Type B pancreatic cell (in vitro differentiated cells): ENCODE measurements at regions not wholly inside any gene's neighbourhood (a gene's known extent, or its start where the extent isn't known, plus 50 kb on each side); places are given as distances from the start of the nearest gene placed in this dataset.

Experiments
- DNase-seq: peaks from one replicate; pipeline ENCODE4 v3.0.0; 2021; ENCODE audit warnings: mixed read lengths; ENCODE audit not compliant: unreplicated experiment; ENCODE audit errors: extremely low spot score
- H3K27ac Mint-ChIP-seq: 2 replicates; pipeline ENCODE4 v1.8.0; 2021; ENCODE audit warnings: mild to moderate bottlenecking, mixed read lengths
- H3K27me3 Mint-ChIP-seq: 2 replicates; pipeline ENCODE4 v1.8.0; 2021; ENCODE audit warnings: mixed read lengths
- H3K36me3 Mint-ChIP-seq: 2 replicates; pipeline ENCODE4 v1.8.0; 2021; ENCODE audit warnings: mixed read lengths
- H3K4me1 Mint-ChIP-seq: one replicate; pipeline ENCODE4 v1.8.0; 2021; ENCODE audit warnings: mixed read lengths; ENCODE audit not compliant: unreplicated experiment
- H3K4me3 Mint-ChIP-seq: 2 replicates; pipeline ENCODE4 v1.8.0; 2021; ENCODE audit warnings: mild to moderate bottlenecking, mixed read lengths
- H3K9me3 Mint-ChIP-seq: 2 replicates; pipeline ENCODE4 v1.8.0; 2021; ENCODE audit warnings: mixed read lengths
- TF ChIP-seq, protein P1 (sequence below): fragments of 200-600 bp; sonication (generic); conservative IDR thresholded peaks from 2 replicates; pipeline ENCODE4 v1.5.0; 2021; ENCODE audit warnings: antibody characterized with exemption, mild to moderate bottlenecking

GRCh38 chr12:42960087-42960527, 370.6 kb upstream of the PRICKLE1 start:
- peaks cover 27% of the 10 kb centered on the region for H3K4me1 Mint-ChIP-seq

GRCh38 chr12:42958291-42958674, 368.7 kb upstream of the PRICKLE1 start:
- Mint-ChIP-seq H3K4me3 (peak overlapping the region; percentile 35), H3K4me1 (peaks cover 22% of the 10 kb centered on the region), H3K9me3 (no peaks in the 10 kb centered on the region), H3K27me3 (no peaks in the 10 kb centered on the region), H3K27ac (peak overlapping the region; percentile 75), H3K36me3 (no peaks in the 10 kb centered on the region)
- DNase-seq = no peak
- TF ChIP-seq, protein P1, sequence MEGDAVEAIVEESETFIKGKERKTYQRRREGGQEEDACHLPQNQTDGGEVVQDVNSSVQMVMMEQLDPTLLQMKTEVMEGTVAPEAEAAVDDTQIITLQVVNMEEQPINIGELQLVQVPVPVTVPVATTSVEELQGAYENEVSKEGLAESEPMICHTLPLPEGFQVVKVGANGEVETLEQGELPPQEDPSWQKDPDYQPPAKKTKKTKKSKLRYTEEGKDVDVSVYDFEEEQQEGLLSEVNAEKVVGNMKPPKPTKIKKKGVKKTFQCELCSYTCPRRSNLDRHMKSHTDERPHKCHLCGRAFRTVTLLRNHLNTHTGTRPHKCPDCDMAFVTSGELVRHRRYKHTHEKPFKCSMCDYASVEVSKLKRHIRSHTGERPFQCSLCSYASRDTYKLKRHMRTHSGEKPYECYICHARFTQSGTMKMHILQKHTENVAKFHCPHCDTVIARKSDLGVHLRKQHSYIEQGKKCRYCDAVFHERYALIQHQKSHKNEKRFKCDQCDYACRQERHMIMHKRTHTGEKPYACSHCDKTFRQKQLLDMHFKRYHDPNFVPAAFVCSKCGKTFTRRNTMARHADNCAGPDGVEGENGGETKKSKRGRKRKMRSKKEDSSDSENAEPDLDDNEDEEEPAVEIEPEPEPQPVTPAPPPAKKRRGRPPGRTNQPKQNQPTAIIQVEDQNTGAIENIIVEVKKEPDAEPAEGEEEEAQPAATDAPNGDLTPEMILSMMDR = no peak

More at GRCh38 chr12:42960087-42960527, 370.6 kb upstream of the PRICKLE1 start:
- TF ChIP-seq, protein P1 = no peak
- no peaks in the 10 kb centered on the region for H3K9me3 Mint-ChIP-seq
- no peaks in the 10 kb centered on the region for H3K36me3 Mint-ChIP-seq
- DNase-seq = no peak
- no peak overlapping the region for H3K4me3 Mint-ChIP-seq
- no peaks in the 10 kb centered on the region for H3K27me3 Mint-ChIP-seq
- peak overlapping the region; percentile 57 for H3K27ac Mint-ChIP-seq

GRCh38 chr12:42957561-42958290, 368.2 kb upstream of the PRICKLE1 start:
- H3K27ac Mint-ChIP-seq = no peak overlapping the region
- DNase-seq = no peak
- peaks cover 22% of the 10 kb centered on the region for H3K4me1 Mint-ChIP-seq
- TF ChIP-seq, protein P1 = no peak
- H3K36me3 Mint-ChIP-seq = no peaks in the 10 kb centered on the region
- no peaks in the 10 kb centered on the region for H3K27me3 Mint-ChIP-seq
- no peak overlapping the region for H3K4me3 Mint-ChIP-seq
- no peaks in the 10 kb centered on the region for H3K9me3 Mint-ChIP-seq

- TF ChIP-seq, protein P1 = no peak
Measured at GRCh38 chr12:42957136-42957535, 367.6 kb upstream of the PRICKLE1 start.

GRCh38 chr12:42953021-42953420, 363.5 kb upstream of the PRICKLE1 start:
- TF ChIP-seq, protein P1 = no peak
- Mint-ChIP-seq H3K36me3 (peaks cover 5% of the 10 kb centered on the region), H3K9me3 (peaks cover 23% of the 10 kb centered on the region)

More at GRCh38 chr12:42957136-42957535, 367.6 kb upstream of the PRICKLE1 start:
- Mint-ChIP-seq H3K9me3 (peaks cover 2% of the 10 kb centered on the region), H3K27ac (no peak overlapping the region), H3K4me1 (peaks cover 17% of the 10 kb centered on the region), H3K4me3 (no peak overlapping the region), H3K27me3 (no peaks in the 10 kb centered on the region), H3K36me3 (peaks cover 2% of the 10 kb centered on the region)
- no peak for DNase-seq

More at GRCh38 chr12:42953021-42953420, 363.5 kb upstream of the PRICKLE1 start:
- no peaks in the 10 kb centered on the region for H3K27me3 Mint-ChIP-seq
- H3K4me3 Mint-ChIP-seq = no peak overlapping the region
- DNase-seq = no peak
- no peak overlapping the region for H3K27ac Mint-ChIP-seq
- H3K4me1 Mint-ChIP-seq = peaks cover 11% of the 10 kb centered on the region
